PC-9 (cell line): ENCODE measurements at regions not wholly inside any gene's neighbourhood (a gene's known extent, or its start where the extent isn't known, plus 50 kb on each side); places are given as distances from the start of the nearest gene placed in this dataset.

Experiments used
- BruUV-seq: library from RNA; stranded (reverse); fragments of 400-500 nt; replicated peaks from 2 replicates; lab custom pipeline; 2021; lab: Mats Ljungman, UMichigan
- CTCF ChIA-PET: fragments of 300-600 bp; sonication (Branson Sonifier 250); formaldehyde crosslinking; loops from one replicate; lab custom pipeline; 2022; ENCODE audit warnings: antibody characterized with exemption; lab: Charles Lee
- POLR2A ChIA-PET: fragments of 300-600 bp; sonication (Branson Sonifier 250); formaldehyde crosslinking; loops from one replicate; lab custom pipeline; 2022; ENCODE audit warnings: antibody characterized with exemption; ENCODE audit not compliant: unreplicated experiment; lab: Charles Lee
- DNase-seq, 2 experiments: peaks; one replicate each; pipeline versions ENCODE4 v3.0.0 to v3.0.0-alpha.2; 2015 to 2022; ENCODE audit warnings: mixed read lengths in 1 of 2
- H2AFZ ChIP-seq: fragments of 200-600 bp; sonication (generic); 2 replicates; pipeline ENCODE4 v1.8.1; 2017; ENCODE audit warnings: antibody characterized with exemption
- H3F3A ChIP-seq: fragments of 200-600 bp; sonication (generic); 2 replicates; pipeline ENCODE4 v1.8.1; 2017; ENCODE audit warnings: antibody characterized with exemption, mild to moderate bottlenecking, low read depth; ENCODE audit not compliant: insufficient read depth
- H3K27ac ChIP-seq: fragments of 200-600 bp; sonication (generic); 2 replicates; pipeline ENCODE4 v1.6.1; 2016; ENCODE audit warnings: mixed run types
- H3K27me3 ChIP-seq: fragments of 200-600 bp; sonication (generic); 2 replicates; pipeline ENCODE4 v1.6.1; 2016; ENCODE audit warnings: low read depth, mixed run types; ENCODE audit not compliant: insufficient read depth
- H3K36me3 ChIP-seq: fragments of 200-600 bp; sonication (generic); 2 replicates; pipeline ENCODE4 v1.6.1; 2016; ENCODE audit warnings: low read depth, mixed run types
- H3K4me1 ChIP-seq: fragments of 200-600 bp; sonication (generic); replicated peaks from 2 replicates; pipeline ENCODE4 v1.6.1; 2016; ENCODE audit warnings: mixed run types; ENCODE audit not compliant: insufficient read depth
- H3K4me2 ChIP-seq: fragments of 200-600 bp; sonication (generic); 2 replicates; pipeline ENCODE4 v1.6.1; 2017; ENCODE audit warnings: mixed run types
- H3K4me3 ChIP-seq: fragments of 200-600 bp; sonication (generic); 2 replicates; pipeline ENCODE4 v1.6.1; 2016; ENCODE audit warnings: mixed run types
- H3K79me2 ChIP-seq: fragments of 200-600 bp; sonication (generic); 2 replicates; pipeline ENCODE4 v1.6.1; 2017; ENCODE audit warnings: low read depth, mixed run types
- H3K9me2 ChIP-seq: fragments of 200-600 bp; sonication (generic); 2 replicates; pipeline ENCODE4 v1.8.1; 2017; ENCODE audit warnings: mild to moderate bottlenecking; ENCODE audit not compliant: insufficient read depth
- H3K9me3 ChIP-seq: fragments of 200-600 bp; sonication (generic); 2 replicates; pipeline ENCODE4 v1.8.1; 2016; ENCODE audit warnings: low read depth; ENCODE audit not compliant: insufficient read depth
- H4K20me1 ChIP-seq: fragments of 200-600 bp; sonication (generic); 2 replicates; pipeline ENCODE4 v1.8.1; 2017; ENCODE audit not compliant: insufficient read depth
- EZH2 ChIP-seq: fragments of 200-600 bp; sonication (generic); IDR thresholded peaks from 2 replicates; pipeline ENCODE4 v1.8.0; 2017; ENCODE audit warnings: antibody characterized with exemption, low read depth
- intact Hi-C: fragments of 100-400 bp; cut with micrococcal nuclease; formaldehyde crosslinking; loops from one replicate; pipeline ENCODE4 v1.10.0; 2022; ENCODE audit not compliant: unreplicated experiment
- TF ChIP-seq, protein P1 (sequence below): fragments of 200-600 bp; sonication (generic); conservative IDR thresholded peaks from 2 replicates; pipeline ENCODE4 v1.6.1; 2017; ENCODE audit warnings: mixed run types, antibody characterized with exemption, mild to moderate bottlenecking, moderate library complexity

DNA sequence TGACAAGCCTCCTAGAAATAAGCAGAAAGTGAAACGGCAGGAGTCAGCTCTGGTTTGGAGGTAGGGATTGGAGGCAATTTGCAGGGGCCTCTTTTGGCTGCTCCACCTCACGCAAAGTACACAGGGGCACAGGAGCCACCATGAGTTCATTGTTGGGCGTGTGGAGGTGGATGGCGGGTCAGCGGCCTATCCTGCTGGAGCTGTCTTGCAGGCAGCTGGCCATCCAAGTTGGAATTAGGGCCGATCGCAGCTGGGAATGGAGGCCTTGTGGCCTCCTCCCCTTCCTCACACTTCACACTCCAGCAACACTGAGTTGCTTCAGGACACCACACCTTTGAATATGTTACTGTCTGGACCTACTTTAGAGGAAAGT, 171.5 kb downstream of the MYCN start:
- Histone ChIP-seq H3K27ac (no peak overlapping the region), H3K36me3 (no peaks in the 10 kb centered on the region), H3F3A (no peaks in the 10 kb centered on the region), H3K4me1 (no peaks in the 10 kb centered on the region), H3K27me3 (peaks cover 49% of the 10 kb centered on the region), H3K9me3 (no peaks in the 10 kb centered on the region), H3K9me2 (0 out of 2 replicates have a peak, but pooled peaks cover 3% of the 10 kb centered on the region), H3K4me3 (no peak overlapping the region), H4K20me1 (no peaks in the 10 kb centered on the region; the same call in 1 of the 2 replicates), H3K4me2 (no peak overlapping the region), H2AFZ (no peak overlapping the region), H3K79me2 (no peaks in the 10 kb centered on the region)
- no TSS peak for BruUV-seq
- DNase-seq: no peak
- ChIA-PET CTCF (no interaction called here), POLR2A (no interaction called here)
- TF ChIP-seq EZH2: no peak
- TF ChIP-seq, protein P1, sequence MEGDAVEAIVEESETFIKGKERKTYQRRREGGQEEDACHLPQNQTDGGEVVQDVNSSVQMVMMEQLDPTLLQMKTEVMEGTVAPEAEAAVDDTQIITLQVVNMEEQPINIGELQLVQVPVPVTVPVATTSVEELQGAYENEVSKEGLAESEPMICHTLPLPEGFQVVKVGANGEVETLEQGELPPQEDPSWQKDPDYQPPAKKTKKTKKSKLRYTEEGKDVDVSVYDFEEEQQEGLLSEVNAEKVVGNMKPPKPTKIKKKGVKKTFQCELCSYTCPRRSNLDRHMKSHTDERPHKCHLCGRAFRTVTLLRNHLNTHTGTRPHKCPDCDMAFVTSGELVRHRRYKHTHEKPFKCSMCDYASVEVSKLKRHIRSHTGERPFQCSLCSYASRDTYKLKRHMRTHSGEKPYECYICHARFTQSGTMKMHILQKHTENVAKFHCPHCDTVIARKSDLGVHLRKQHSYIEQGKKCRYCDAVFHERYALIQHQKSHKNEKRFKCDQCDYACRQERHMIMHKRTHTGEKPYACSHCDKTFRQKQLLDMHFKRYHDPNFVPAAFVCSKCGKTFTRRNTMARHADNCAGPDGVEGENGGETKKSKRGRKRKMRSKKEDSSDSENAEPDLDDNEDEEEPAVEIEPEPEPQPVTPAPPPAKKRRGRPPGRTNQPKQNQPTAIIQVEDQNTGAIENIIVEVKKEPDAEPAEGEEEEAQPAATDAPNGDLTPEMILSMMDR: no peak
- intact Hi-C loops: no loop called here

DNA sequence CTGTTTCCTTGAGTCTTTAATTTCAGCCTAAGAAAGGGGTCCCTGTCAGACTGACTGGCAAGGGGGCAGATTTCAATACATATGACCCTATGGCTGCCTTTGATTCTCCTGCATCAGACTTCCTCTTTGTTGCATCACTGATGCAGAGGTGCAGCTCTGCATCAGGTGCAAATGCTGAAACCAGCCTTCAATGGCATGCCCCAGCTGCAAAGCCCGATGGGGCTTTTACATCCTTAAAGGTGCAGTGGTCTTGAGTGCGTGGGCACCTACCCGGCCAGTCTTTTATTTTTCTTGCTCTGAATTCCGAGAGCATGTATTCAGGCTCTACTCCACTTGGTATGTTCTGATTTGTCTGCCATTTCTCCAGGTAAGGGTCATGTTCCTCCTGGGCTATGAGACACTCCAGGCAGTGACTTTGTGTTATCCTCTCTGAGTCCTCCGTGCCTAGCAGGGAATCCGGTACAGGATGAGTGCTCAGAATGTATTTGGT, 169.5 kb downstream of the MYCN start:
- H2AFZ ChIP-seq: no peak overlapping the region
- H4K20me1 ChIP-seq: no peaks in the 10 kb centered on the region; the same call in 1 of the 2 replicates
- BruUV-seq: no TSS peak
- no peaks in the 10 kb centered on the region for H3K9me3 ChIP-seq
- H3K9me2 ChIP-seq: 0 out of 2 replicates have a peak, but pooled peaks cover 3% of the 10 kb centered on the region
- ChIA-PET POLR2A (no interaction called here), CTCF (no interaction called here)
- DNase-seq: no peak
- H3K36me3 ChIP-seq: no peaks in the 10 kb centered on the region
- intact Hi-C loops: no loop called here
- no peaks in the 10 kb centered on the region for H3F3A ChIP-seq
- H3K4me3 ChIP-seq: no peak overlapping the region
- peaks cover 64% of the 10 kb centered on the region for H3K27me3 ChIP-seq
- H3K27ac ChIP-seq: no peak overlapping the region
- H3K79me2 ChIP-seq: no peaks in the 10 kb centered on the region
- no peak overlapping the region for H3K4me2 ChIP-seq
- no peak for TF ChIP-seq EZH2
- TF ChIP-seq, protein P1: no peak
- H3K4me1 ChIP-seq: no peaks in the 10 kb centered on the region

DNA sequence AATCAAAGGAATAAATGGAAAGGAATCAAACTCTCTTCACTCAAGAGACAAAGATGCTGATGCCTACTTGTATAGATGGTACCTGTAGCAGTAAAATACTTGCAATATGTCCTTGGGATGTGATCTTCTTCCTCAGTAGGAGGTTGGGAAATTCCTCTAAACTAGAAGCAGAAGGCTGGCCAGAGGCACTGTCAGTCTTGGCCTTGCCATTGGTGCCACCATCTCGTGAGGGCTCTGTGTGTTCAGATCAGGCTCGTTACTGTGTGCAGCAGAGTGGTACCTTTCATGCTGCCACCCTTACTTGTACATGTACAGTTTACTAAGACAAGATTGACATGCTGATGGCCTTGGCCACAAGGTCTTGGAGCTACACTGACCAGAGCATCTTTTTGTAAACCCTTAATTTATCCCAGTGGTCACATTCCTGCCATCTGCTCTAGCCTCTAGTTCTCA, 169.0 kb downstream of the MYCN start:
- Histone ChIP-seq H3K4me1 (no peaks in the 10 kb centered on the region), H3K4me3 (no peak overlapping the region), H3K27me3 (peaks cover 65% of the 10 kb centered on the region), H3K79me2 (no peaks in the 10 kb centered on the region), H3K4me2 (no peak overlapping the region), H3K9me3 (no peaks in the 10 kb centered on the region), H3F3A (no peaks in the 10 kb centered on the region), H3K36me3 (no peaks in the 10 kb centered on the region), H3K27ac (no peak overlapping the region), H2AFZ (no peak overlapping the region), H3K9me2 (0 out of 2 replicates have a peak, but pooled peaks cover 3% of the 10 kb centered on the region), H4K20me1 (no peaks in the 10 kb centered on the region; the same call in 1 of the 2 replicates)
- no TSS peak for BruUV-seq
- DNase-seq: no peak
- intact Hi-C loops: no loop called here
- ChIA-PET POLR2A (no interaction called here), CTCF (no interaction called here)
- TF ChIP-seq, protein P1: no peak
